GM18505 (cell line): ENCODE measurements at regions not wholly inside any gene's neighbourhood (a gene's known extent, or its start where the extent isn't known, plus 50 kb on each side); places are given as distances from the start of the nearest gene placed in this dataset.
"Not testable (repeated sequence)": the region's sequence is repeated elsewhere in the genome, so short reads cannot be mapped to it uniquely, and the experiment has no call there.

Source experiments
- ATAC-seq: cut with Tn5 transposase; IDR thresholded peaks from one replicate; pipeline ENCODE4 v1.9.1; 2021; ENCODE audit not compliant: unreplicated experiment
- POLR2A ChIP-seq: IDR thresholded peaks from 4 replicates; pipeline ENCODE4 v1.6.1; 2011; ENCODE audit warnings: borderline replicate concordance; ENCODE audit not compliant: insufficient read depth, insufficient read length; ENCODE audit errors: extremely low read depth

DNA sequence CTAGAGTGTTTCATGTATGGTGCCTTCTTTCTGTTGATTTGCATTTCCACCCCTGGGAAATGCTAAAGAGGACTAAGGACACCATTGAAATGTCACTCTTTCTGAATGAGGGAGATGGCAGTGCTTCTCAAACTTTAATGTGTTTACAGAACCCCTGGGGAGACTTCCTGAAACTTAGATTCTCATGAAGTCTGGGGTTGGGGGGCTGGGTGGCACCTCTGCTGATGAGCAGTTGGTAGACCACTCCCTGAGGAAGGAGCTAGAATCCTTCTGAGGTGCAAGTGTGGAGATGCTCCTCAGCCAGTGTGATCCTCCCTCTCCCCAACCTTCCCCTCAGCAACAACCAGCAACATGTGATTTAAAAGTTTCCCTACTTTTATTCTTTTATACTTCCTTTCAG, 546.8 kb downstream of the LRRC70 start:
- no peak for ATAC-seq

DNA sequence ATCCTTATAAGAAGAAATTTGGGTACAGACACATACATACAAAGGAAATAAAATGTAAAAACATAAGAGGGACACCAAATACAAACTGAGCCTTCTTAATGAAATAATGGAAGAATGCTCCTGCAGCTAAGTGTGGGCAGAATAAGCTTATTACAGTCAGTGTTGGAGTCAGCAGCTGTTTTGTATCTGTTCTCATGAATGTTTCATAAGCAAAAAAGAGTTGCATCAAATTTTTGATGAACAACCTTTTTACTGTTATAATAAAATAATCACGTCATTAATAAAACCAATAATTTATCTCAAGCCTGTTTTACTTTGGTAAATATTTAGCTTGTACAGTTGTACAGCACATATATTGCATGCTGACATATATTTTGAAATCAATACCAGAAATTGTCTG, 545.6 kb downstream of the LRRC70 start:
- ATAC-seq, result no peak
- TF ChIP-seq POLR2A, result no peak

More for the DNA sequence above, 546.8 kb downstream of the LRRC70 start:
- TF ChIP-seq POLR2A, result no peak

DNA sequence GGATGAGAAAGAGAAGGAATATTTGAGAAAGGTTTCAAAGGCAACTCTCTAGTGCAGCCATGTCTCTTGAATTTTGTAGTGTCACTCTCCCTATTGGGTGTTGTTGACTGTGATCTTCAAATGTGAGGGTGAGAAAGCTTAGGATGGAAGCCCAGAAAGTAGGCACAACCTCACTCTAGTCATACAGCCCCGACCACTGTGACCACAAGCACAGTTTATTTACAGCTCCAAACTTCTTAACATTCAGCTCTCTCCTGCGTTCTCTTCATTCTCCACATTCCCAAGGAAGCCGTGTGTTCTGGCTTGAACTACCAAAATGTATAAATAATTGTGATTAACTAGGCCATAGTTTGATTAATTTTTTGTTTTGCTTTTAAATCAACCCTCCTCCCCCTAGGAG, 542.9 kb downstream of the LRRC70 start:
- no peak for ATAC-seq
- no peak for TF ChIP-seq POLR2A

DNA sequence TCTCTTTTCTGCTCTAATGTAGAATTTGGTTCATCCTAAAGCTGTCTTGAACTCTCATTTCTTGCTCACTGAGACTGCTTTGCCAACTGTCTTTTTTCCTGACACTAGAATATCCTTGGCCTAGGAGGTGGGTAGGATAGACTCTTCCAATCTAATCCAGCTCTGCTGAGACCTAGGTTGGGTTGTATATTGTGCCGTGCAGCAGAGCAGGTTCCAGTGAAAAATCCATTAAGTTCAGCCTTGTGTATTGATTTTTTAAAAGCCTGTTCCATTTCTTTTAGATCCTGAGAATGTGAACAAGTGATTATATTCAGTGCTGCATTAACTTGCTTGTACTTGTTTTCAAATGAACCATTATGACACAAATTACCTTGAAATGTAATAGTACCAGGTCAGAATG, 539.6 kb downstream of the LRRC70 start:
- no peak for TF ChIP-seq POLR2A
- ATAC-seq, result no peak

DNA sequence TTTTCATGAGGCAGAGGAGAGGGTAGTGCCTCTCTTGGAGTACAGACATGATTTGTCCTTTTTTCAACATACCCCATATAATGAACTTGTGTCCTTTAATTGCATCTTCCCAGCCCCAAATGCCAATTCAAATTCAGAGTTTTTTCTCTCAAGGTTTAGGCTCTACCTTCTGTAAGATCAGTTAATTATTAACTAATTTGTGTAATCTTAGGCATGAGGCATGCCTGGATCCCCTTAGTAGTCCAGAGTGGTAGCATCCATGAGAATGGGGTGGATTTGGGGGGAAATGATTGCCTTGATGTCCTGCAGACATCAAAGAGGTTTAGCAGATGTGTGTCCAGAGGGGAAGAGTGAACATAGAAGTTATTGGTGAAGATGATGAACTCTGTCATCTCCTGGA, 533.3 kb downstream of the LRRC70 start:
- no peak for ATAC-seq
- no peak for TF ChIP-seq POLR2A

DNA sequence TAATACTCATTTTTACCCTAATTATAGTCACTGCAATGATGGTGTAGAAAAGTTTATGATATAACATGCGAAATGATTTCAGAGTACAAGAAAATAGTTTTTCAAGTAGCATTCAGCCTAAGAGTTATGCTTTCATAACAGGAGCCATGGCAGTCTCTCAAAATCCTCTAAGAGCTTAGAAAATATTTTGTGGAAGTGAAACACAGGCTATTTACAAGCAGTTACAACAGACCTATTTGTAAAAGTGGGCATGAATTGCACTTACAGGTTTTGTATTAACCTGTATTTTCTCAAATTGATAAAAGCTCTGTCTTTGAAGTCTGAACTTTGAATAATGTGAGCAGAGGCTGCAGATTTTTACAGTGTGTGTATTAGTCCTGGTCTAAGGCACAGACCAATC, 523.3 kb downstream of the LRRC70 start:
- no peak for TF ChIP-seq POLR2A
- no peak for ATAC-seq

DNA sequence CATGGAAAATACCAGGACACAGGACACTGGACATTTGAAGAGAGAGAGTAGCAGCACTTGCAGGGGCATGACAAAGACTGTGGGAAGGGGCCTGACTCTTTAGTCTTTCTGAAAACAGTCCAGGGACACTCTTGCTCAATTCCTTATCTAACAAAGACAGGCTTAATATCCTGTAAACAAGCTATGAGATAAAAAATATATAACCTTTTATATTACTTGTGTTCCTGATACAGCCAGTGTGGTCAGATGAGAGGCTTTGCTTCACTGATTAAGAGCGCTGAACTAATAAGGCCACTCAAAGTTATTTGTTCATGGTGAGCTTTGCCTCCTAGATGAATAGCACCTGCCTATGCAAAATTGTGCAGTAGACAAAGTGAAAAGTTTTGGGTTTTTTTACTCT, 518.7 kb downstream of the LRRC70 start:
- TF ChIP-seq POLR2A, result no peak
- ATAC-seq, result no peak

DNA sequence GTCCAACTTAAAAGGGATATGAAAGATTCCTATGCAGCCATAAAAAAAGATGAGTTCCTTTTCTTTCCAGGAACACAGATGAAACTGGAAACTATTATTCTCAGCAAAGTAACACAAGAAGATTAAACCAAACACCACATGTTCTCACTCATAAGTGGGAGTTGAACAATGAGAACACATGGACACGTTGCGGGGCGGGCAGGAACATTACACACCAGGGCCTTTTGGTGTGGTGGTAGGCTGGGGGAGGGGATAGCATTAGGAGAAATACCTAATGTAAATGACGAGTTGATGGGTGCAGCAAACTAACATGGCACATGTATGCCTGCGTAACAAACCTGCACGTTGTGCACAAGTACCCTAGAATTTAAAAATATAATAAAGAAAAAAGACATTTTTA, 516.1 kb downstream of the LRRC70 start:
- no peak for TF ChIP-seq POLR2A

GRCh38 chr5:63089147-63089546, 510.5 kb downstream of the LRRC70 start:
- ATAC-seq, result no peak
- no peak for TF ChIP-seq POLR2A

More for the DNA sequence above, 516.1 kb downstream of the LRRC70 start:
- no peak for ATAC-seq

- no peak for ATAC-seq
- TF ChIP-seq POLR2A, result no peak
These were observed 506.9 kb downstream of the LRRC70 start for GRCh38 chr5:63085561-63085960.

DNA sequence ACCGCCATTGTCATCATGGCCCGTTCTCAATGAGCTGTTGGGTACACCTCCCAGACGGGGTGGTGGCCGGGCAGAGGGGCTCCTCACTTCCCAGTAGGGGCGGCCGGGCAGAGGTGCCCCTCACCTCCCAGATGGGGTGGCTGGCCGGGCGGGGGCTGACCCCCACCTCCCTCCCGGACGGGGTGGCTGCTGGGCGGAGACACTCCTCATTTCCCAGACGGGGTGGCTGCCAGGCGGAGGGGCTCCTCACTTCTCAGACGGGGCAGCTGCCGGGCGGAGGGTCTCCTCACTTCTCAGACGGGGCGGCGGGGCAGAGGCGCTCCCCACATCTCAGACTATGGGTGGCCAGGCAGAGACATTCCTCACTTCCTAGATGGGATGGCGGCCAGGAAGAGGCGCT, 505.1 kb downstream of the LRRC70 start:
- not testable (repeated sequence) for ATAC-seq

- no peak for ATAC-seq
- TF ChIP-seq POLR2A, result no peak
These were observed 502.8 kb downstream of the LRRC70 start for GRCh38 chr5:63081402-63081801.

GRCh38 chr5:63070001-63070400, 491.4 kb downstream of the LRRC70 start:
- ATAC-seq, result no peak
- TF ChIP-seq POLR2A, result no peak

DNA sequence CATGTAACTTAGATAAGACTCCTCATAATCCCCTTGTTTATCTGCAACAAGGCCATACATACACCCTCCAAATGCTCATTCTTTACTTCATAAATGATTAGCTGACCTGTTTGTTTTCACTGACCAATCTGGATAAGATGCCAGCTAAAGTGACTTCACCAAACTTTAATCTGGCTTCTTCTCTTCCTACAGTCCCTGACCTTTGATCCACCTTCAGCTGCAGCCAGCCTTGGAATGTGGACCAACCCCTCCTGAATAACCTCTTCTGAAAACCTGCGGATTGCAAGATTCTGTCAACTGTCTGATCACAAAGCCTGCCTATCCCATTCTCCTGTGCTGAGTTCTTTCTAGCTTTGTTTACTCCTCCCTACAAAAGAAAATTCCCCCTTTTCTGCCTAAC, 476.8 kb downstream of the LRRC70 start:
- no peak for ATAC-seq

DNA sequence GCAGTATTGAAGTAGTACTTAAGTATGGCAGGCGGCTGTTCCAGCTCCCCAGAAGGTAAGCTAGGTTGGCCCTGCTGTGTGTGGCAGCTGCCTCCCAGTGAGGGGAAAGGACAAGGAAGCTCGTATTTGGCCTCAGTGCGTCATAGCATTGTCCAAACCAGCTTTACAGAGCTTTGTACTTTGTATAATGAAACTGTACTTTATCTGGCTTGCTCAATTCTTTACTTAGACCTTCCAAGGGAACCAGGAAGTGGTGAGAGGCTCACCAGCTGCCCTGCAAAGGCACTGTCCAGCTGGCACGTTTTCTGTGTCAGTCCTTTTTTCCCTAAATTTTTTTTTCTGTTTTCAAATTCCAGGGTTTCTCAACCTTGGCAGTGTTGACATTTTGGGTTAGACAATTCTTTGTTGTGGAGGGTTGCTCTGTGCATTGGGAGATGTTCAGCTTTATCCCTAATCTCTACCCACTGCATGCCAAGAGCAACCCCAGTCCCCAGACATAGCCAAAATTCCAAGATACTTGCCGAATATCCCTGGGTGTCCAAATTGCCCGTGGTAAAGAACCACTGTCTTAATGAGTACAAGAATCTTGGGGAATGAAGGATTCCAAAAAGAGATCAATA, 474.5 kb downstream of the LRRC70 start:
- no peak for ATAC-seq
- TF ChIP-seq POLR2A, result no peak

More for the DNA sequence above, 476.8 kb downstream of the LRRC70 start:
- no peak for TF ChIP-seq POLR2A
